HG03280 (cell line): ENCODE measurements at regions not wholly inside any gene's neighbourhood (a gene's known extent, or its start where the extent isn't known, plus 50 kb on each side); places are given as distances from the start of the nearest gene placed in this dataset.

ENCODE experiments used
- ATAC-seq: cut with Tn5 transposase; IDR thresholded peaks from one replicate; pipeline ENCODE4 v1.9.1; 2021; ENCODE audit warnings: mild to moderate bottlenecking, moderate library complexity; ENCODE audit not compliant: unreplicated experiment

DNA sequence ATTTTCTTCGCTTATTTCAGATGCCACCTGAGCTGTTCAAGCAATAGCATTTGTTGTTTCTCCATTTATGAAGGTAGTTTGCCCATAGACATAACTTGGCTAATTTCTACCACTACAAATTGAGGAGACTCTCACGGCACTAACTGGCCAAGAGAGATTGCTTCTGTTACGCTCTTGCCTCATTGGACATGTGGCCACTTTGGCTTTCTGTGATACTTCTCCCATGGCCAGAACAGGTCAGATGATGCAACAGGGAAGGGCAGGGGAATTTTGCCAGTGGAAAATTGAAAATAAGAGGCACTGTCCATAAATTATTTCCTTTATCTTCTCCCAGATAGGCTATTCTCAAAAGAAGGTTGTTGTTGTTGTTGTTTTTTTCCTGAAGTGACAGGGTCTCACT lies 1633.3 kb upstream of the LRRTM3 start:
- ATAC-seq, result no peak

DNA sequence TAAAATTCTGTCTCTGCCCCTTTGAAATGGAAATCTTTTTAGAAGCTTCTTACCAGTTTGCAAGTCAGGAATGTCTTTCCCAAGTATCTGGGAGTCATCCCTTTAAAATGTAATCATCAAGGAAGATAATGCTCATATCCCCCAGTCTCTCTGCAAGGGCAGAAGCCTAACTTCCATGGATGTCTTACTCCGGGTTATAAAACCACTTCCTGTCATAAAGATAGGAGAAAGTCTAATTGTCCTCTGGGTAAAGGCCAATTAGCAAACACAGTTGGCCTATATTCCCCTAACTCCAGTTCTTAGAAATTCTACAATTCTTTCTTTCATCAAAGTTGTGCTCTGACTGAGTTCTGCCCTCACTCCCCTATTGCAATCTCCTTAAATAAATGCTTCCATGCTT lies 1631.5 kb upstream of the LRRTM3 start:
- no peak for ATAC-seq

DNA sequence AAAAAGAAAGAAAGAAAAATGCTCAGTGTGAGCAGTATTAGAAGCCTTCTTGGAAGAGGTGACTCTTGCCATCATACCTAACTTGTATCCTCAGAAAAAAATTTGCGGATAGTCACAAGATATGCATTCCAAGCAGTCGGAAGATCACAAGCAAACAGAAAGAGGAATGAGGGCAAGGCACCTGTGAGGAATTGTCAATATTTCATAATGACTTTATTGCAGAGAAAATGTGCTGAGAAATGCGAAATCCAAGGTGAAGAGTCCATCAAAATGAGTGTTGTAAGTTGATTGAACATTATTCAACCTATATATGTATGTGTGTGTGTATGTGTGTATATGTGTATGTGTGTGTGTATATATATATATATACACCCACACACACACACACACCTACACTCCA lies 1624.7 kb upstream of the LRRTM3 start:
- no peak for ATAC-seq

DNA sequence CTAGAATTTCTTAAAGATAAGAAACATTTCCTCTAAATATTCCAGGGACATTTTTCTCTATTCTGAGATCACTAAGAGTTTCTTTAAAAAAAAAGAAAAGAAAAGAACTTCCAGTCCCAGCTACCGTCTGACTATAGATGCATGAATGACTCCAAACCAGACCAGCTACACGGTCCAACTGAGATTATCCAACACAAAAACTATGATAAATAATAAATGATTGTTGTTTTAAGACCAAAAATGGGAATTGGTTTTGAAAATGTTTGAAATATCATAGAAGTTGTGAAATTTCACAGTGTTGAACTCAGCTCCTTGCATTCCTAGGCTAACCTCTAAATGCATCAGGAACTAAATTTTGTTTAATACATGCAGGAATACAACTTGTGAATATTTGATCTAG lies 1619.6 kb upstream of the LRRTM3 start:
- no peak for ATAC-seq

DNA sequence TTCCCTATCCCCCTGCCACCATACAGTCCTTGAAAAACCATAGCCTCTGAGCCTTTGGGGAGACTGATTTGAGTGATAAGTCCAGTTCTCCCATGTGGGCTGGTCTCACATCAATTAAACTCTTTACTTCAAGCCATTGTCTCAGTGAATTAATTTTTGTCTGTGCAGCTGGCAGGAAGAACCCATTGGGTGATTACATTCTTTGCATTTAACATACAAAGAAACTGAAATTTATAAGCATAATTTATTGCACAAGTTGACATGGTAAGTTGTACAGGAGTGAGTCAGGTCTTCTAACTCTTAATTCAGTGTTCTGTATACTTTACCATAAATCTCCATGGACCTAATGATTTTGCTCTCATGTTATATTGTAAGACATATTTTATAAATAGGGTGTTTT lies 1613.0 kb upstream of the LRRTM3 start:
- ATAC-seq, result no peak

DNA sequence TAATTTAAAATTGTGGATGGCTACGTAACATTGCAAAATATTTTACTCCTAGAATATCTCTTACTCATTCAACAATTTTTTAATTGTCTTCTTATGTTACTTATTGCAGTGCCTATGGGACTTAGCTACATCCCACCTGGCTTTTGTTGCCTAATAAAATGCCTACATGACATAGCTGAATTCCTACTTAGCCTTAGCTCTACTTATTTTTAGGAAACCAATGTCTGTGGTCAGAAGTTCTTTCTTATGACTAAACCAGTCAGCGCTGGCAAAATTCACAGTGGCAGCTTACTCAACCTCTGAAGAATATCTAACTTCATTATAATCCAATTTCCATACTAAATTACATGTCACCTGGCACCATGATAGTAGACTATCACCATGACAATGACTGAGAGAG lies 1612.4 kb upstream of the LRRTM3 start:
- no peak for ATAC-seq

DNA sequence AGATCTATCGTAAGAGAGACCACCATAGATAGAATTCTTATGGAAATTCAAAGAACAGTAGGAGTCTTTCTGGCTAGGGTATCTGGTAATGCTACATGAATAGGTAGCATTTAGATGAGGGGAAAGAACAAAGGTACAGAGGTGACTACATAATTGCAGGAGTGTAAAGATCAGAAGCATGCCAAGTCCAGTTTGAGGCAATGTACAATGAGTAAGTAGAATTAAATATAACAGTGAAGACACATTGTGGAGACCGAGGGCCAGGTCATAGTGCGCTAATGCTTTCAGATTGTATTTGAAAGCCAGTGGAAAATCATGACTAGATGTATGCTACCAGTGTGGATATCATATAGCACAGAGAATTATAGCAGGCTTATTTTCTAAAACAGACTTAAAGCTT lies 1611.6 kb upstream of the LRRTM3 start:
- no peak for ATAC-seq

DNA sequence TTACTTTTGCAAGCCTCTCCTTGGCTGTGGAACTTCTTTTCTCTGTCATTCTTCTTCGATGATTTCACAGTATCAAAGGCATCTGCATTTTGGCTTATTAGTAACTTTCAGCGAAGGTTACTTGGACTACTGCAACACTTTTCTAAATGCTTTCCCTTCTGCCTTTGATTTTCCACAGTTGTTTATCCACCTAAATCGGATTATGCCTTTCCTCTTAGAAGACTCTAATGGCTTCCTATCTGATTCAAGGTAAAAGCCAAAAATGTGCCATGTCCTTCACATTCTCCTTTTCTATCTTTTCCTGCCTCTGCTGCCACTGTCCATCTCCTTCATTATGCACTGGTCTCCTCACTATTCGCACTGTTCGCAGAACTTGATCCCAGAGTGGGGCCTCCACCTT lies 1606.3 kb upstream of the LRRTM3 start:
- no peak for ATAC-seq

DNA sequence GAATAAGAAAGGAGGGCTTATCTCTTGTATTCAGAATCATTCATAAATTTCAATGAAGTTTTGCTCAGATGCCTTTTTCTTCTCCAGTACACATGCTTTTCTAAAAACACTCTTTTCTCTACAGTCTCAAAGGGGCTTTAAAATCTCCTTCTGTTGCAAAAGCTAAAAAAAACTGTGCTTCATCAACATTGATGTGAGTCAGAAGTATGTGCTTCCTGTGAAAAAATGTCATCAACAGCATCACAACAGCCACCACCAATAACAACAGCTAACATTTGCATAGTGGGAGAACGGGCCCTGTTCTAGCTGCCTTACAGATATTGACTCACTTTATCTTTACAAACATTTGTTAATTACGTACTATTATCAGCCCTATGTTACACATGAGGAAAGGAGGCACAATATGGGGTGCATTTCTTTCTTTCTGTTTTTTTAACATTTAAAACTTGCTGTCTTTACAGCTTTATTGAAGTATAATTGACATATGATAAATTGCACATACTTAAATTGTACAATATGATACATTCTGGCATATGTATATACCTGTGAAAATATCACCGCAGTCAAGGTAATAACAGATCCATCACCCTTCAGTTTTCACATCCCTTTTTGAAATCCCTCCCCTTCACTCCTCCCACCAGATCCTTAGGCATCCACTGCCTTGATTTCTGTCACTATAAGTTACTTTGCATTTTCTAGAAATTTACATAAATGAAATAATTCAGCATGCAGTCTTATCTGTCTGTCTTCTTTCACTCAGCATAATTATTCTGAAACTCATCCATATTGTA lies 1605.4 kb upstream of the LRRTM3 start:
- no peak for ATAC-seq

DNA sequence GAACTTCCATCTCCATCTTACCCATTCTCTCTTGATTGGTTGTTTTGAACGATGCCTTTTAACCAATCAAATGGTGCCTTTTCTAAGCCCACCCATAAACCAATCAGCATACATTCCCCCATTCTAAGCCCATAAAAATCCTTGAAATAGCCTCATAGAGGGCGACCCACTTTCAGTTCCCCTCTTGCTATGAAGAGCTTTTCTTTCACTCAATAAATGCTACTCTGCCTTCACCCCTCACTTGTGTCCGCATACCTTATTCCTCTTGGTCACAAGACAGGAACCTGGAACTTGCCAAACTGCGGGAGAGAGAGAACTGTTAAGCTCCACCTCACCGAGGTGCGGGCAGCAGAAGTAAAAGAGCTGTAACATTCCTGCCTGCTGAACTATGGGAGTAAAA lies 1602.0 kb upstream of the LRRTM3 start:
- no peak for ATAC-seq

DNA sequence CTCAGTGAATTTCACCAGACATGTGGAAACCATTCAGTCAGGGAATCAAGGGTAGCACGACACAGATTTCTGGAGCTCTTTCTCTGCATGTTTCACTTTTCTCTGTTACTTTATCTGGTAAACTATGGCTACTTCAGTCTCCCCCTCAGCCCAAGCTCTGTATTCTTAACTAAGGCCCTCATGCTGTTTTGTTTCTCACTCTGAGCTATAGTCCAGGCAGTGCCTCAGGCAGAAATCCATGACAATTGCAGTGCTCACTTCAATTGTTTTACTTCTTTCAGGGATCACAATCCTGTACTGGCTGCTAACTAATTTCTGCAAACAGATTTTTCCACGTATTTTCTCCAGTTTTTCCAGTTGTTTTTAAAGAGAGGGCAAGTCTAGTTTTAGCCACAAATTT lies 1599.9 kb upstream of the LRRTM3 start:
- ATAC-seq, result no peak

DNA sequence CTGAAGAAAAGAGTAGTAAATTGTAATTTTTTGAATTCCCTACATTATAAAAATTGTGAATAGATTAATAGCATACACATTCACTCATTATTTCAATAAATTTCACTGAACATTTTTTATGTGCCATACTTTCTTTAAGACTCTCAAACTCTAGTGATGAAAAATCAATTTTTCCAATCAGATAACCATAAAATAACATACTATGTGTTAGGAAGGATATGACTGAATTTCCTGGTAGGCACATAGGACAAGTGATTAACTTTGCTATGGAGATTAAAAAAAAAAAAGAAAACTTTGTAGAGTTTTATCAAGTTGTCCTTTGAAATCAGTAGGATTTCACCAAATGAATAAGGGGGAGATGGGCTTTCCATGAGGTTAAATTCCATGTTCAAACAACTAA lies 1597.3 kb upstream of the LRRTM3 start:
- ATAC-seq, result no peak

DNA sequence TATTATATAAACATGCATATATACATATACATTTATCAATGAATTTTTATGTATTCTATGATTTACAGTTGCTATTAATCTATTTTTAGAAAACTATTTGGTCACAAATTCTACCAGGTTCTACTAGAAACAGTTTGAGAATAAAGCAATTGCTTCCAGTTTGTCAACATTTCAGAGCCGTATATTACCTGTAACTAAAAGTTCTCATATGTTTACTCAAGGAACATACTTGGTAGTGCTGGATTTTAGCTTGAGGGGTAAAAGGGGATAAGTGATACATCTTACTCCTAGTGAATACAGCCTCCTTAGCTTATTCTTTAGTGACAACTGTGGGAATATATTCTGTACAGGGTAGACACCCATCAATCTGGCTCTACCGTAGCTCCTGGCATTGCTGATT lies 1590.5 kb upstream of the LRRTM3 start:
- ATAC-seq, result no peak

DNA sequence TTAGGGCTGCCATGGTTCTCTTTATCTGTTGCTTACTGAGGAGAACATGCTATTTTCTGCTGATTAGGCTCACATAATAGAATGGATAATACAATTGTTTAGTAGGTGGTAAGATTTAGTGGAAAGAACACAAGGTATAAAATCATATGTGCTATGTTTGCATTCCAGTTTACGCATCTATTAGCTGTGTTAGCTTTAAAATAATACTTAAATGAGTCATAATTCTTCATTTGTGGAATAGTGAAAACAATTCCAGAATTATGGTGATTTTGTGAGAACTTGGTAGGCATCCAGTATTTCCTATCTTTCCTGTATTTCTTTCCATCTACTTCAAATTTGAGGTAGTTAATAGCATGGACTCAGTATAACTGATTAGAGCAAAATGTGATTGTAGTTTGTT lies 1585.5 kb upstream of the LRRTM3 start:
- ATAC-seq, result no peak

DNA sequence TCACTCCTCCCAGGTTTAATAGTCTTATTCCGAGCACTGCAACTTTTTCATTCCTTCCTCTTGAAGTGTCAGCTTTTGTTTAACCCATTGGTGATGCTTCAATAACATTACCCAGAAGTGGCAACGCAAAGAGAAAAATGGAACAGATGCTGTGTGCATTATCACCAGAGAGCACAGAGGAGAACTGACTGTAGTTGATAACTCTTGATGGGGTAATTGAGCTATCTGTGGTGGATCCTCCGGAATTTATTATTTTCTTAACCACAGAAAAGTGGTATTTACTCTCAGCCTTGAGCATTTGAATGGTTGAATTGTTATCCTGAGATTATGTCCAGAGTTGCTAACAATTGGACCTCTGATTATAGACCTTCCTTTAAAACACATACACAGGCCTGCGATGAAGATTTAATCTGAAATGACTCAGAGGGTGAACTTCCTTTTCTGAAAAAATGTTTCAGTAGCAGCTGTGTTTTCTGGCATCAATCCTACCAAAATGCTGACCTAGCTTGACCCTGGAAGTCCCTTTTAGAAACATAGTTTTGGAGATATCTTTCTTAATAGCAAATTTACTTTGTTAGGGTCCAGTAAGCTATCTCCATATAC lies 1584.4 kb upstream of the LRRTM3 start:
- ATAC-seq, result no peak

DNA sequence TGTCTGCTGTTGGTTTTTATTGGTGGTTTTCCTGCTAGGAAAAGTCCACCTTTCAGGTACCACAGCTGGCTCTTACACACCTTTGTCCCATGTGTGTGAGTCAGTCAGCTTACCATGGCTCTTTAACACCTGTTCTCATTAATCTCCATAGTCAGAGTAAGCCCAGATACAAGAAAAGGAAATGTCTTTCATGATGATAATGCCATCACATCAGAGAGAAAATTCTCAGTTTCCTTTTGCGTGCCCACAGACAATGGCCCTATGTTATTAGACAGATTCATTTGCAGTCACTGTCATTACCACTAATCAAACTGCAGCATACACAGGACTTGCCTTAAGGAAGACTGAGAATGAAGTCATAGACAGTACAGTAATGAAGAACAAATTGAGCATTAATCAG lies 1583.6 kb upstream of the LRRTM3 start:
- ATAC-seq, result no peak

DNA sequence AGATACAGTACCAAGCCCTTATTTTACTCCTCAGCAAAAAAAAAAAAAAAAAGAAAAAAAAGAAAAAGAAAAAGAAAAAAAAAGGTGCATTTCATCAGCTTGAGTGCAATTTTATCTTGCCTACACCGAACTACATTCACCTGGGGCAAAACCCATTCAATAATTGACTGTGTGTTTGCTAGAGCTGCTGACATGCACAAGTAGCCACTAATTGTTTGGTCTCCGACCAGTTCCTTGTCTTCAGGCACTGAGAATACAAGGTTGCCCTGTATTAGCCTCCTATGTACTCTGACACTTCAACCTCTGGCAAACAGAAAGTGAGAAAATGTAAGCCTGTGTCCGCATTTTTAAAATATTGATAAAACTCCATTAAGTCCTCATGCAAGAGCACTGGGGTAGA lies 1579.4 kb upstream of the LRRTM3 start:
- ATAC-seq, result no peak

DNA sequence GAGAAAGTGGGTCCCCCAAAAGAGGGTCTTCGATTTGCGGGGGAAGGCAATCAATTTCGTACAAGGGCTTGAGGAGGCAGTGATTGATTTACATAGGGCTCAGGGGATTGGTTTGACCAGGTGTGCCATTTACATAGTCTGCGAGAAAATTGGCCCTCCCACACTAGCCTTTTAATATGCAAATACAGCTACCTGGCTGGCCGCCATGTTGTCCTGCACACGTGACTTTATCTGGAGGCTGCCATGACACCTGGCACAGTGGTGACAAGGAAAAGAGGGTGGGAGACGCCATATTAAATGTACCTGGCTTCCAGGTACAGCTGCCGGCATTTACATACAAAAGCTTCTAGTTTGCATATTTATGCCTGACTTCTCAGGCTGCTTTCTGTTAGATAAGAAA lies 1577.2 kb upstream of the LRRTM3 start:
- ATAC-seq, result no peak

DNA sequence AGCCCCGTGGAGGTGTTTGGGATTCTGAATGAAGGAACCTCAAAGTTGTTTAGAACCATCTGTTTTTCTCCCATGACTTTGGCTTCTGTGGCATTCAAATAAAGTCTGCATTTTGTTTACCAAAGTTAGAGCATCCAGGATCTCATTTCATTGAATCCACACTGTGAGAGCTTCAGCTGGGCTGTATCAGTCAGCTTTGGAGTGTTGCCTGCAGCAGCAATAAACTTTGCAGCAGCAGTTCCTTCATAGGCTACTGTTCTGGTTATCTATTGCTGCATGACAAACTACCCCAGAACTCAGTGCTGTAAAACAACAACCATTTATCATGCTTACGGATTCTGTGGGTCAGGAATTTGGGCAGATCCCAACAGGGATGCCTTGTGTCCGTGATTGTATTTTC lies 1575.2 kb upstream of the LRRTM3 start:
- ATAC-seq, result no peak

DNA sequence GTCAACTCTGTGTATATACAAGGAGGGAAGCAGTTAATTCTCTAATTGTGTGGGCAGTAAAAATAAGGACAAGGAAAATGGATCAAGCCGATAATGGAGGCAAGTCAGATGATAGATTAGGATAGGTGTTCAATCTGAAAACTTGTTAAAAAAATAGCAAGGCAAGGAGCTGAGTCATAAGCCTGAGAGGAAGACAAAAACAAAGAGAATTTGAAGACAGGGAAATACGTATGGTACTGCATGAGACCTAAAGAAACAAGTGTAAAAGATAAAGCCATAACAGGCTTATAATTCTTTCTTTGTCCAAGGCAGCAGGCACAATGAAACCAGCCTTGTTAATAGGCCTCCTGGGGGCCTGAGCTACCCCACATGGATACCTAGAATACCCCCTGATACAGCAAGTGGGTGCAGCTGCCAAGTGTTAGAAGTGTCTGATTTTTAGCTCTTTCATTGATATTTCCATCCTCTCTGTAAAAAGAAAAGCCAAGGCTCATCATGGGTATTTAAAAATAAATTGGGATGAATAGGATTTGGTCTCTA lies 1570.6 kb upstream of the LRRTM3 start:
- ATAC-seq, result no peak

DNA sequence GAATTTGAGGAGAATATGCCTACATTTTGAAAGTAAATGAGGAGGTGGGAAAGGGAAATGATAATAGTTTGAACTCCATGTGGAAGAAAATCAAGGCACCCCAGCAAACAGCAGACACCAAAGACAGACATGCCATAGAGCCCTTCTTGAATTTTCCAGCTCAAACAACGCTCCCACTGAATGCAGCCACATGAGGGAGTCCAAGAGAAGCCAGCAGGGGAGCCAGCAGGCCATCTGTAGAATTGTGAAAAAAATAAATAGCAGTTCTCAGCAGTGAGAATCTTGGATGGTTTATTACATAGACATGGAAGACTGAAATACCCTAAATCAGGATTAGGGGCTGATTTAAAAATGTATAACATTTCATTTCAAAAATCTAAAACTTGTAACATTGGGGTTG lies 1567.3 kb upstream of the LRRTM3 start:
- no peak for ATAC-seq

DNA sequence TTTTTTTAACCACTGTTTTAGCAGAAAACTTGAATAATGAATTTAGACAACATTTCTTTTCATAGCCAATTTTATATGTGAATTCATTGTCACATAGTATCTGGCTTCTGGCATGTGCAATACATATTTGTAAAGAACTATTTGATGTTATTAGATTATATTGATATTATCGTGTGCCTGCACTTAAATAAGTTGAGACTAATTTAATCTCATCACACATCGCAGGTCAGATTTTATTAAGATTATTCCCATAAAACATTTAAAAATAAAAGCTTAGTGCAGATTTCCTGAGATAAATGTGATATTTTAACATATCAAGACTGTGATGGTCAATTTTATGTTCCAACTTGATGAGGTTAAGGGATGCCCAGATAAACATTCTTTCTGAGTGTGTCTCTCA lies 1565.3 kb upstream of the LRRTM3 start:
- no peak for ATAC-seq

DNA sequence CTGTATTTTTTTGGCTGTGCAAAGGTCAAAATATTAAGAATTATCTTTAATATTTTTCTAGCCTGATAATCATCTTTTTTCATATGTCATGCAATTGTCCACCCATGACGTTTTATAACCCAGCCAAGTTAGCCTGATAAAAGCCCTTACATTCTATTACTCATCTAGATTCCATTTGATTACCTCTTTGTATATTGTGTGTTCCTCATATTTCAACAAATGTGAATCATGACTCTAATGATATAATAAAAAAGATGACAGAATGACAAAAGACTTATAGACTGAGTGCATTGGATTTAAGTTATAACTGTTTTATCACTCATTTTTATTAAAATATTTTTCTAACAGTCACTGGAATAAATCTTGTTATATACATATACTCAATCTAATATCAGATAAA lies 1560.0 kb upstream of the LRRTM3 start:
- no peak for ATAC-seq
